Cardiac fibroblast (primary cell): ENCODE measurements at regions not wholly inside any gene's neighbourhood (a gene's known extent, or its start where the extent isn't known, plus 50 kb on each side); places are given as distances from the start of the nearest gene placed in this dataset.

Experiments used
- DNase-seq, 2 donors: peaks; one replicate each; pipeline versions ENCODE4 v3.0.0 to v3.0.0-alpha.2; 2010; ENCODE audit warnings: low read depth in 2 of 2
- H3K4me3 ChIP-seq, 2 donors: replicated peaks in 1 of 2; 1 replicate in 1 of 2; 2 replicates in 1 of 2; pipeline ENCODE4 v1.5.1; 2011; ENCODE audit warnings: low read depth in 2 of 2, low read length in 2 of 2, mild to moderate bottlenecking in 2 of 2, moderate library complexity in 1 of 2
- CTCF ChIP-seq: IDR thresholded peaks from one replicate; pipeline ENCODE4 v1.5.1; 2011; ENCODE audit warnings: low read depth, mild to moderate bottlenecking, low read length, inconsistent platforms

- TF ChIP-seq CTCF, result no peak
- H3K4me3 ChIP-seq, result no peak overlapping the region
- no peak for DNase-seq
Measured at GRCh38 chr17:15888436-15888835, 56.5 kb upstream of the ADORA2B start.

- no peak for DNase-seq
- no peak overlapping the region for H3K4me3 ChIP-seq
- no peak for TF ChIP-seq CTCF
Measured at GRCh38 chr17:15890279-15890892, 54.5 kb upstream of the ADORA2B start.

- no peak for TF ChIP-seq CTCF
- no peak for DNase-seq
- H3K4me3 ChIP-seq, result no peak overlapping the region
Measured at GRCh38 chr17:15891318-15891717, 53.6 kb upstream of the ADORA2B start.

- no peak overlapping the region for H3K4me3 ChIP-seq
- TF ChIP-seq CTCF, result no peak
- DNase-seq, result no peak
Measured at GRCh38 chr17:15892244-15892643, 52.7 kb upstream of the ADORA2B start.

- peak; percentile 27 to 63 for DNase-seq
- no peak for TF ChIP-seq CTCF
- no peak overlapping the region for H3K4me3 ChIP-seq
Measured at GRCh38 chr17:15892731-15893657, 51.9 kb upstream of the ADORA2B start.

GRCh38 chr17:15893658-15894024 lies 51.3 kb upstream of the ADORA2B start:
- no peak overlapping the region for H3K4me3 ChIP-seq
- TF ChIP-seq CTCF, result no peak
- DNase-seq, result peak in 1 of 2 donors; percentile 63
